Bronchial epithelial cell (primary cell): ENCODE measurements at regions not wholly inside any gene's neighbourhood (a gene's known extent, or its start where the extent isn't known, plus 50 kb on each side); places are given as distances from the start of the nearest gene placed in this dataset.

Source experiments
- DNase-seq: peaks from one replicate; pipeline ENCODE4 v3.0.0-alpha.2; 2010; ENCODE audit warnings: low read depth
- FAIRE-seq: peaks from 2 replicates; lab custom pipeline; 2011; peaks lifted over from hg19 to GRCh38; lab: Jason Lieb, UNC
- H3K27me3 ChIP-seq: 2 replicates; pipeline ENCODE4 v1.5.1; 2011; ENCODE audit warnings: low read length; ENCODE audit not compliant: control insufficient read depth, insufficient read depth
- H3K36me3 ChIP-seq: 2 replicates; pipeline ENCODE4 v1.5.1; 2011; ENCODE audit warnings: low read length; ENCODE audit not compliant: control insufficient read depth, insufficient read depth
- H3K4me3 ChIP-seq: 2 replicates; pipeline ENCODE4 v1.5.1; 2011; ENCODE audit warnings: mild to moderate bottlenecking, low read depth, low read length, control low read depth
- CTCF ChIP-seq: IDR thresholded peaks from 2 replicates; pipeline ENCODE4 v1.5.1; 2011; ENCODE audit warnings: mild to moderate bottlenecking, moderate library complexity, low read length, control low read depth, inconsistent platforms; ENCODE audit not compliant: insufficient read depth, severe bottlenecking

- no peak for FAIRE-seq
- no peaks in the 10 kb centered on the region for H3K36me3 ChIP-seq
- no peak for TF ChIP-seq CTCF
- no peak for DNase-seq
- H3K27me3 ChIP-seq: no peaks in the 10 kb centered on the region
- no peak overlapping the region for H3K4me3 ChIP-seq
These were observed 390.7 kb downstream of the NPHP4 start for GRCh38 chr1:5601516-5601915.

- Histone ChIP-seq H3K27me3 (no peaks in the 10 kb centered on the region), H3K36me3 (no peaks in the 10 kb centered on the region), H3K4me3 (no peak overlapping the region)
- FAIRE-seq (no peak), DNase-seq (no peak)
- TF ChIP-seq CTCF: no peak
These were observed 392.7 kb downstream of the NPHP4 start for GRCh38 chr1:5599541-5599940.

- FAIRE-seq (no peak), DNase-seq (no peak)
- Histone ChIP-seq H3K27me3 (no peaks in the 10 kb centered on the region), H3K36me3 (no peaks in the 10 kb centered on the region), H3K4me3 (no peak overlapping the region)
- TF ChIP-seq CTCF: no peak
These were observed 393.3 kb downstream of the NPHP4 start for GRCh38 chr1:5598824-5599395.

- Histone ChIP-seq H3K27me3 (no peaks in the 10 kb centered on the region), H3K36me3 (no peaks in the 10 kb centered on the region), H3K4me3 (no peak overlapping the region)
- peak; percentile 16 for TF ChIP-seq CTCF
- DNase-seq (no peak), FAIRE-seq (no peak)
These were observed 394.0 kb downstream of the NPHP4 start for GRCh38 chr1:5597991-5598823.

- DNase-seq (peak; percentile 47), FAIRE-seq (no peak)
- TF ChIP-seq CTCF: no peak
- Histone ChIP-seq H3K4me3 (no peak overlapping the region), H3K36me3 (no peaks in the 10 kb centered on the region), H3K27me3 (no peaks in the 10 kb centered on the region)
These were observed 394.9 kb downstream of the NPHP4 start for GRCh38 chr1:5597171-5597850.
